Prostate gland (tissue), 2 donors: ENCODE measurements at regions not wholly inside any gene's neighbourhood (a gene's known extent, or its start where the extent isn't known, plus 50 kb on each side); places are given as distances from the start of the nearest gene placed in this dataset.

Experiments
- CTCF ChIP-seq, 4 experiments: fragments of 200-600 bp in 2 of 4; fragments of 450-650 bp in 2 of 4; sonication (generic) in 2 of 4; IDR thresholded peaks; 1 replicate in 3 of 4; 2 replicates in 1 of 4; pipeline ENCODE4 v1.5.1; 2016 to 2019; ENCODE audit warnings: antibody characterized with exemption in 4 of 4, mild to moderate bottlenecking in 2 of 4, moderate library complexity in 2 of 4
- POLR2A ChIP-seq: fragments of 450-650 bp; IDR thresholded peaks from one replicate; pipeline ENCODE4 v1.6.1; 2016; ENCODE audit warnings: antibody characterized with exemption, mild to moderate bottlenecking
- POLR2AphosphoS5 ChIP-seq: sonication (generic); formaldehyde crosslinking; IDR thresholded peaks from one replicate; pipeline ENCODE4 v1.6.1; 2017; ENCODE audit warnings: antibody characterized with exemption

- TF ChIP-seq POLR2AphosphoS5 (no peak), CTCF (IDR thresholded peaks at IDR 0.05) (no peak), POLR2A (no peak)
Measured at GRCh38 chr6:120913486-120913885, 420.8 kb downstream of the TBC1D32 start.
